SU-DHL-6 (cell line): ENCODE measurements at regions not wholly inside any gene's neighbourhood (a gene's known extent, or its start where the extent isn't known, plus 50 kb on each side); places are given as distances from the start of the nearest gene placed in this dataset.

Source experiments
- H2AFZ ChIP-seq: fragments of 200-600 bp; sonication (generic); 2 replicates; pipeline ENCODE4 v1.6.1; 2014; ENCODE audit warnings: low read depth, mild to moderate bottlenecking, moderate library complexity, mixed read lengths, antibody characterized with exemption, low read length; ENCODE audit not compliant: severe bottlenecking
- H3F3A ChIP-seq: fragments of 200-600 bp; shearing (Covaris generic); 2 replicates; pipeline ENCODE4 v1.6.0; 2016; ENCODE audit warnings: antibody characterized with exemption, mild to moderate bottlenecking; ENCODE audit not compliant: insufficient read depth
- H3K27ac ChIP-seq: fragments of 200-600 bp; sonication (generic); 2 replicates; pipeline ENCODE4 v1.5.1; 2016; ENCODE audit warnings: low read depth, mild to moderate bottlenecking, low read length, moderate library complexity, mixed read lengths
- H3K27me3 ChIP-seq: fragments of 200-600 bp; sonication (generic), shearing (Covaris generic); 2 replicates; pipeline ENCODE4 v1.6.0; 2014; ENCODE audit warnings: mild to moderate bottlenecking, low read length
- H3K36me3 ChIP-seq: fragments of 200-600 bp; sonication (generic); 2 replicates; pipeline ENCODE4 v1.6.1; 2014; ENCODE audit warnings: mild to moderate bottlenecking, low read length, mixed read lengths
- H3K4me2 ChIP-seq: fragments of 300-600, 200-600 bp; shearing (Covaris generic), sonication (generic); 2 replicates; pipeline ENCODE4 v1.6.0; 2014; ENCODE audit warnings: low read length, low read depth, mild to moderate bottlenecking; ENCODE audit not compliant: poor library complexity, severe bottlenecking
- H3K4me3 ChIP-seq: fragments of 200-600 bp; sonication (generic); 2 replicates; pipeline ENCODE4 v1.5.1; 2014; ENCODE audit warnings: antibody characterized with exemption, low read length, mild to moderate bottlenecking, mixed read lengths; ENCODE audit not compliant: insufficient read depth, poor library complexity, severe bottlenecking
- H3K79me2 ChIP-seq: fragments of 200-600 bp; sonication (generic); 2 replicates; pipeline ENCODE4 v1.6.1; 2014; ENCODE audit warnings: mild to moderate bottlenecking, low read length, moderate library complexity; ENCODE audit not compliant: insufficient read depth
- H3K9ac ChIP-seq: fragments of 200-600 bp; sonication (generic); 2 replicates; pipeline ENCODE4 v1.7.0; 2014; ENCODE audit warnings: mild to moderate bottlenecking, low read length
- H3K9me2 ChIP-seq: fragments of 200-600 bp; sonication (generic); replicated peaks from 2 replicates; pipeline ENCODE4 v1.6.1; 2014; ENCODE audit warnings: low read length; ENCODE audit not compliant: insufficient read depth
- H3K9me3 ChIP-seq: fragments of 200-600 bp; sonication (generic); 2 replicates; pipeline ENCODE4 v1.6.1; 2014; ENCODE audit warnings: low read length, mixed read lengths; ENCODE audit not compliant: insufficient read depth
- H4K20me1 ChIP-seq: fragments of 200-600 bp; sonication (generic); 2 replicates; pipeline ENCODE4 v1.6.1; 2014; ENCODE audit warnings: low read depth, mild to moderate bottlenecking, antibody characterized with exemption, low read length, moderate library complexity, mixed read lengths
- EZH2phosphoT487 ChIP-seq: fragments of 200-600 bp; sonication (generic), shearing (Covaris generic); conservative IDR thresholded peaks from 2 replicates; pipeline ENCODE4 v1.6.1; 2018; ENCODE audit warnings: mild to moderate bottlenecking, antibody characterized with exemption, low read length, moderate library complexity, mixed read lengths
- TF ChIP-seq, protein P1 (sequence below): fragments of 200-600 bp; sonication (generic); IDR thresholded peaks from one replicate; pipeline ENCODE4 v1.5.1; 2017; ENCODE audit warnings: antibody characterized with exemption, mild to moderate bottlenecking, low read length, moderate library complexity; ENCODE audit not compliant: insufficient read depth, poor library complexity, severe bottlenecking

GRCh38 chr14:87102811-87103378 lies 890.1 kb downstream of the GALC start:
- Histone ChIP-seq H3K27ac (no peak overlapping the region), H3K4me3 (no peak overlapping the region), H3K79me2 (no peaks in the 10 kb centered on the region), H2AFZ (no peak overlapping the region), H3K27me3 (no peaks in the 10 kb centered on the region), H3K4me2 (no peak overlapping the region), H3K36me3 (no peaks in the 10 kb centered on the region), H3K9me2 (no peaks in the 10 kb centered on the region), H3F3A (no peaks in the 10 kb centered on the region), H4K20me1 (no peaks in the 10 kb centered on the region), H3K9ac (no peak overlapping the region), H3K9me3 (no peaks in the 10 kb centered on the region)
- TF ChIP-seq, protein P1, sequence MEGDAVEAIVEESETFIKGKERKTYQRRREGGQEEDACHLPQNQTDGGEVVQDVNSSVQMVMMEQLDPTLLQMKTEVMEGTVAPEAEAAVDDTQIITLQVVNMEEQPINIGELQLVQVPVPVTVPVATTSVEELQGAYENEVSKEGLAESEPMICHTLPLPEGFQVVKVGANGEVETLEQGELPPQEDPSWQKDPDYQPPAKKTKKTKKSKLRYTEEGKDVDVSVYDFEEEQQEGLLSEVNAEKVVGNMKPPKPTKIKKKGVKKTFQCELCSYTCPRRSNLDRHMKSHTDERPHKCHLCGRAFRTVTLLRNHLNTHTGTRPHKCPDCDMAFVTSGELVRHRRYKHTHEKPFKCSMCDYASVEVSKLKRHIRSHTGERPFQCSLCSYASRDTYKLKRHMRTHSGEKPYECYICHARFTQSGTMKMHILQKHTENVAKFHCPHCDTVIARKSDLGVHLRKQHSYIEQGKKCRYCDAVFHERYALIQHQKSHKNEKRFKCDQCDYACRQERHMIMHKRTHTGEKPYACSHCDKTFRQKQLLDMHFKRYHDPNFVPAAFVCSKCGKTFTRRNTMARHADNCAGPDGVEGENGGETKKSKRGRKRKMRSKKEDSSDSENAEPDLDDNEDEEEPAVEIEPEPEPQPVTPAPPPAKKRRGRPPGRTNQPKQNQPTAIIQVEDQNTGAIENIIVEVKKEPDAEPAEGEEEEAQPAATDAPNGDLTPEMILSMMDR = no peak

DNA sequence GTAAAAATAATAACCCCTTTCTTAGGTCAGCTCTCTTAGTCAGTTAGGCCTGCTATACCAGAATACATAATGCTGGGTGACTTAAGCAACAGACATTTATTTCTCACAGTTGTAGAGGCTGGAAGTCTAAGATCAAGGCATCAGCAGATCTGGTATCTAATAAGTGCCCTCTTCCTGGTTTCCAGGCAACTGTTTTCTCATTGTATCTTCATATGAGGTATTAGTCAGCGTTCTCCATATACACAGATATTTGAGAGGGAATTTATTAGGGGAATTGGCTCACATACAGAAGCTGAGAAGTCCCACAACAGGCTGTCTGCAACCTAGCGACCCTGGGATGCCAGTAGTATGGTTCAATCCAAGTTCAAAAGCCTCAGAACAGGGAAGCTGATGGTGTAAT lies 896.0 kb downstream of the GALC start:
- Histone ChIP-seq H3K9me3 (no peaks in the 10 kb centered on the region), H3K4me2 (no peak overlapping the region), H3F3A (no peaks in the 10 kb centered on the region), H4K20me1 (no peaks in the 10 kb centered on the region), H3K9ac (no peak overlapping the region), H3K9me2 (no peaks in the 10 kb centered on the region), H3K27ac (no peak overlapping the region), H3K79me2 (no peaks in the 10 kb centered on the region), H3K4me3 (no peak overlapping the region), H2AFZ (no peak overlapping the region), H3K36me3 (no peaks in the 10 kb centered on the region), H3K27me3 (no peaks in the 10 kb centered on the region)
- TF ChIP-seq, protein P1 = no peak
- no peak for TF ChIP-seq EZH2phosphoT487

DNA sequence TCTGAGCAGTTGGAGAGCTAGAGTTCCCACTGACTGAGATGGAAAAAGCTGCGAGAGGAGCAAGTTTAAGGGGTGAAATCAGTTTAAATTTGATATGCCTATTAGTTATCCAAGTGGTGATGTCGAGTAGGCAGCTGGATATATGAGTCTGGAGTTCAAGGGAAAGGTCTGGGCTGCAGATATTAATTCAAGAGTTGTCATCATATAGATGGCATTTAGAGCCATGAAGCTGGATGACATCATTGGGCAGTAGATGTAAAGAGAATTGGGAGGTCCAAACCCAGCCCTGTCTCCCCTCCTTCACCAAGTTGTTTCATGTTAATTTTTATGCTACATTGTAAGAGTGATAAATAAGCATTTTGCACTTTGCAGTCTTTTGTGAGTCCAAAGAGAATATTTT lies 898.1 kb downstream of the GALC start:
- no peak overlapping the region for H3K27ac ChIP-seq
- H2AFZ ChIP-seq = no peak overlapping the region
- H3K9ac ChIP-seq = no peak overlapping the region
- H3K9me3 ChIP-seq = no peaks in the 10 kb centered on the region
- H3K4me3 ChIP-seq = no peak overlapping the region
- no peaks in the 10 kb centered on the region for H3F3A ChIP-seq
- no peak overlapping the region for H3K4me2 ChIP-seq
- H3K36me3 ChIP-seq = no peaks in the 10 kb centered on the region
- no peaks in the 10 kb centered on the region for H3K79me2 ChIP-seq
- no peaks in the 10 kb centered on the region for H3K9me2 ChIP-seq
- H4K20me1 ChIP-seq = no peaks in the 10 kb centered on the region
- TF ChIP-seq EZH2phosphoT487 = no peak
- TF ChIP-seq, protein P1 = no peak
- no peaks in the 10 kb centered on the region for H3K27me3 ChIP-seq

DNA sequence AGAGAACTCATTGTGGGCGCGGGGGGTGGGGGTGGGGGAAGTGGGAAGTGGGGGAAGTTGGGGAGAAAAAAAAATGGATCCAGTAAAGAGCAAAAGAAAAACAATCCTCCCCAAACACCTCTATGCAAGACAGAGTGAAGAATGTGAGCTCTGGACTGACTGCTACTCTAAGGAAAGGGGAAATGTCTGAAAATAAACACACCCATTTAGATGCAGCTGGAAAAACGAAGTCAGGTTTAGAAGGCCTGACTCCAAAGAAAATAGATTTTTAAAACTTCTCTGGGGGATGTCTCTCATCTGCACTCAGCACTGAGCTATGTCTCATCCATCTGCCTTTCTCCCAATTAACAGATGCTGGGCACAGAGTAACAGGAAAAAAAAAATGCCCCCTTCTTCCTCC lies 904.4 kb downstream of the GALC start:
- Histone ChIP-seq H3K9me2 (no peaks in the 10 kb centered on the region), H3K36me3 (no peaks in the 10 kb centered on the region), H3K79me2 (no peaks in the 10 kb centered on the region), H3K9me3 (no peaks in the 10 kb centered on the region), H3K27me3 (no peaks in the 10 kb centered on the region), H2AFZ (no peak overlapping the region), H4K20me1 (no peaks in the 10 kb centered on the region), H3K27ac (no peak overlapping the region), H3K9ac (no peak overlapping the region), H3K4me3 (no peak overlapping the region), H3K4me2 (no peak overlapping the region), H3F3A (no peaks in the 10 kb centered on the region)
- no peak for TF ChIP-seq EZH2phosphoT487
- TF ChIP-seq, protein P1 = no peak
